NAMALWA (cell line): ENCODE measurements at regions not wholly inside any gene's neighbourhood (a gene's known extent, or its start where the extent isn't known, plus 50 kb on each side); places are given as distances from the start of the nearest gene placed in this dataset.
A peak's percentile ranks its signal among the peaks of the same experiment; 100 is the strongest.
"Not testable (repeated sequence)": the region's sequence is repeated elsewhere in the genome, so short reads cannot be mapped to it uniquely, and the experiment has no call there.

ENCODE experiments used
- DNase-seq: peaks from one replicate; pipeline ENCODE4 v3.0.0-alpha.2; 2015; ENCODE audit warnings: low spot score

GRCh38 chr18:11458447-11458846, 150.9 kb upstream of the SLC35G4 start:
- no peak for DNase-seq

- not testable (repeated sequence) for DNase-seq
Measured at GRCh38 chr18:11457853-11458252, 151.5 kb upstream of the SLC35G4 start.

DNA sequence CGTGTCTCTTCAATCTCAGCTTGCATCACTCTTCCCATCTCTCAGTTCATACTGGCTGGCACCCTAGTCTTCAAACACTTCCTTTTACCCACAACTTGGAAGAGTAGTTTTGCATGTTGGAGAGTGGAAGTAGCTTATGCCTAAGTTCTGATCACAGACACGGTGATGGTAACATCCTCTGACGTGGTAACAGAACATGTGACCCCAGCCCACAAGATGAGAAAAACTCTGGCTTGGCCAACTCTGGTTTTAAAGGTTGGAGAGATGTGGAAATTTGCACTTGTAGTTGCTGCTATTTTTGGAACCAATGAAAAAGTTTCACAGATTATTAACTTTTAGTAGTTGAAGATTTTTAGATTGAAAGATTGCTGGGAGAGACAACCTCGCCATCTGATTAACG, 155.4 kb upstream of the SLC35G4 start:
- DNase-seq: no peak

GRCh38 chr18:11444169-11444568, 165.2 kb upstream of the SLC35G4 start:
- not testable (repeated sequence) for DNase-seq

DNA sequence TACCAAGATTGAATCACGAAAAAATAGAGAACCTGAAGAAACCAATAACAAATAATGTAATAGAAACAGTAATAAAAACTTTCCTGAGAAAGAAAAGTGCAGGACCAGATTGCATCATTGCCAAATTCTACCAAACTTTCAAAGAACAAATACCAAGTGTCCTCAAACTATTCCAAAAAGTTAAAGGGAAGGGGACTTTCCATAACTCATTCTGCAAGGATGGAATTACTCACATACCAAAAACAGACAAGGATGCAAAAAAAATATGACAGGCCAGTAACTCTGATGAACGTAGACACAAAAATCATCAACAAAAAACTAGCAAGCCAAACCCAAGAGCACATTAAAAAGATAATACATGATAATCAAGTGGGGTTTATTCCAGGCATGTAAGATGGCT, 172.3 kb upstream of the SLC35G4 start:
- no peak for DNase-seq

GRCh38 chr18:11432360-11432811, 177.0 kb upstream of the SLC35G4 start:
- DNase-seq: no peak

- DNase-seq: no peak
Measured at GRCh38 chr18:11429876-11430275, 179.5 kb upstream of the SLC35G4 start.

- no peak for DNase-seq
Measured at GRCh38 chr18:11425211-11425610, 184.2 kb upstream of the SLC35G4 start.

DNA sequence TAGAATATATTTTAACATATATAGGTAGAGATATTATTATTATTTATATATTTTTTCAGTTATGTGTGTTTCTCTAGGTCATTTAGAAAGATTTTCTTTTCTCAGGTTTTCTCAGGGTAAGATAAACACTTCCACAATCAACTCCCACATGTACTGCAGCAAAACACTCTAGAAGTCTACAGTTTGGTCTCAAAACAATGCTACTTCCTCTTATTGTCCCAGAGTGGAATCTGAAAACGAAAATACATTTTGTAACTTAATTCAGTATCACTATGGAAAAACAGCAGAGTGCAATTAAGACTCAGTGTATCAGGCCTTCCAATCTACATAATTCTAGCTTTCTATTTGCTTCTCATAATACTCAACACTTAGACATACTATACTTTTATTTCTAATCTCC, 190.1 kb upstream of the SLC35G4 start:
- DNase-seq: no peak

DNA sequence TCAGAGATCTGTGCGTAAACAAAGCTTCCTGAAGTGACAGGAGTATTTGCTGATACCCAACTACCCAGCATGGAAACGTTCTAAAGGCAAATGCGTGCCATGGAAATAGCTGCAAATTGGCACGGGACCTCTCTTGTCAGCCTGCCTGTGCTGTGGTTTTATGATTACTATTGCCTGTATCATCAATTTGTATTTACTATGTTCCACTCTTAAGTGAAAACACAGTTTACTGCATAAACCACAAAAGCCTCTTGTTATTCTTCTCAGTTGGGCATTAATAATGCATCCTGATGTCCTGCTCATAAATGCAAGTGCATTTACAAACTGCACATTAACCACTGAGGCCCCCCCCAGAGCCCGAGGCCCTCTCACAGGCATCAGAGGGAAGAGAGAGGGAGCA, 196.6 kb upstream of the SLC35G4 start:
- DNase-seq: no peak

- no peak for DNase-seq
Measured at GRCh38 chr18:11411048-11411447, 198.3 kb upstream of the SLC35G4 start.

- no peak for DNase-seq
Measured at GRCh38 chr18:11408555-11409065, 200.8 kb upstream of the SLC35G4 start.

DNA sequence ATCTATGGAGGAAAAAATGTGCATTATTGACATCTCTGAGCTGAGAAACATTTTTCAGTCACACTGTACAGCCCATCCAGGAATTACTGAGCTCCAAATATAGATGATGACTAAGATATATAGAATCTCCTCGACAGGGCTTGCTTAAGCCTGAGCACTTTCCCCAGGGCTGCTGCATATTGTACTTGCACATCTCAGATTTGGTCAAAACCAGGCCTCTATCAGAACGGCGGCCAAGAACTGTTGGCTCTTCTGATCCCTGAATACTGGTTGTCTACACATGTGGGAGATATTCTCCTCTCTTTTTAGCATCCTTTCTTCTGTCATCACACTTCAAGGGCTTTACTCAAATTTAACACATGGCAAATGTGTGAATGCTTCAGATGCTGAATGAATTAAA, 201.5 kb upstream of the SLC35G4 start:
- no peak for DNase-seq

GRCh38 chr18:11405804-11406203, 203.6 kb upstream of the SLC35G4 start:
- DNase-seq: no peak

DNA sequence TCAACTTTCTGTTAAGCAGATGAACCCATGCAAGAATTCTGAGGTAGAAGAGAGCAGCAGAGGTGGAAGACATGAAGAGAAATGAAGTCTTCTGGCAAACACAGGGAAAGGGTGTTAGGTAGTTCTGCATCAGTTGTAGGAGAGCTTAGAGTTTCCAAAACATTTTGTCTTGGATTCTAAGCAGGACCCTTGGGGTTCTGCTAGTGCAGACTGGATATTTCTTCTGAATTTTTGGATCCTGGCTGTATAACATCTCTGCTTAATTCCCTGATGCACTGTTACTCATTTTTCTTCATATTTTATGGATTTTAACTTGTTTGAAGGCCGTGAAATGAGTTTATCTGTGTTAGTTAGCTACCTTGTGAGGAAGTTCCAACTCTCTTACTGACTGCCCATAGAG, 208.7 kb upstream of the SLC35G4 start:
- DNase-seq: no peak

- DNase-seq: peak; percentile 21
Measured at GRCh38 chr18:11398625-11399024, 210.8 kb upstream of the SLC35G4 start.

DNA sequence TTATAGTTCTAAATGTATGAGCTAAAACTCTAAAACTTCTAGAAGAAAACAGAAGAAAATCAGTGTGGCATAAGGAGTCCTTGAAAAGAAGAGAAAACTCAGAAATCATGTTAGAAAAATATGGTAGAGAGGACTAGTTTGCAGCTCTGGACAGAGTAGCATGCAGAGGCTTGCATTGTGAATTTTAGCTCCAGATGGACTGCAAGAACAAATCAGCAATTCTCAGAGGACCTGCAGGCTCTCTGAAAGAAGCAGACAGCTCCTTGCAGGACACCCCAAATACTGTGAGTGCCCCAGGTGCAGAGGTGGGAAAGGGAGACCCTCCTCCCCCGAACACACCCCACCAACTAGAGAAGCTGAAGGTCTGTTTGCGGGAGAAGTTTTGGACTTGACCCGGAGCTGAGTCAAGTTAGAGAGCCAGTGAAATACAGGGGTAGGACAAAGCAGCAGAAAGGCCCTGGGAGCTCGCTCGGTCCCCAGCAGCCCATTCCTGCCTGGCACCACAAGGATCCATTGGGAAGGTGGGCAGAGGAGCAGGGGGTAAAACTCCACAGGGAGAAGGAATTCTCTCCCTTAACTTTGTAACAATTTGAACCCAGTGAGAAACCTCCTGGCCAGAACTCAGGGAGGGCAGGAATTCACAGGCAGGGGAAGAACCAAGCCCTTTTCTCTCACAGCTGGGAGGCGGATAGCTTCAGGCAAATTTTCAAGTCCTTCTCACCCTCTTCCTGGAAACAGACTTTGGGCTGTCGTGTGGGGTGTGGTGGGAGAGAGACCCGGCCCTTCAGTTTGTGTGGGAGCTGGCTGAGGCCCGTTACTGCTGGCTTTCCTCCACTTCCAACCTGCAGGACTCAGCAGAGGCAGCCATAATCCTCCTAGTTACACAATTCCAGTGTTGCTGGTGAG, 216.2 kb upstream of the SLC35G4 start:
- no peak for DNase-seq

- peak; percentile 6 for DNase-seq
Measured at GRCh38 chr18:11392292-11392691, 217.1 kb upstream of the SLC35G4 start.

DNA sequence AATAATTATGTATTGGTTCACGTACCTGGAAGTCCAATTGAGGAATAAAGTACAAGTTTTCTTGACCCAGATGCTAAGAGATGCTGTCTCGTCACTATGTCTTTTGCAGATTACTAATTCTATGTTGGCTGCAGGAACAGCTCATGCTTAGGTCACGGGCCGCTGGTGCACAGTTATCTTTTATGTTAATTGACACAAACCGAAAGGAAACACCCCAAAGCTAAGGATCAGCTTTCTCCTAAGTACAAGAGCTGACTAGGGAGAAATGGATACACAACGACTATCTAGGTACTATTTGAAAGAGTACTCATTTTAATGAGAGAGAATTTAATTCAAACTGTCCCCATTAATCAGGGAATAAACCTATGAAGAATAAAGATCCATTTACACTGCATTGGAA, 217.7 kb upstream of the SLC35G4 start:
- DNase-seq: no peak

DNA sequence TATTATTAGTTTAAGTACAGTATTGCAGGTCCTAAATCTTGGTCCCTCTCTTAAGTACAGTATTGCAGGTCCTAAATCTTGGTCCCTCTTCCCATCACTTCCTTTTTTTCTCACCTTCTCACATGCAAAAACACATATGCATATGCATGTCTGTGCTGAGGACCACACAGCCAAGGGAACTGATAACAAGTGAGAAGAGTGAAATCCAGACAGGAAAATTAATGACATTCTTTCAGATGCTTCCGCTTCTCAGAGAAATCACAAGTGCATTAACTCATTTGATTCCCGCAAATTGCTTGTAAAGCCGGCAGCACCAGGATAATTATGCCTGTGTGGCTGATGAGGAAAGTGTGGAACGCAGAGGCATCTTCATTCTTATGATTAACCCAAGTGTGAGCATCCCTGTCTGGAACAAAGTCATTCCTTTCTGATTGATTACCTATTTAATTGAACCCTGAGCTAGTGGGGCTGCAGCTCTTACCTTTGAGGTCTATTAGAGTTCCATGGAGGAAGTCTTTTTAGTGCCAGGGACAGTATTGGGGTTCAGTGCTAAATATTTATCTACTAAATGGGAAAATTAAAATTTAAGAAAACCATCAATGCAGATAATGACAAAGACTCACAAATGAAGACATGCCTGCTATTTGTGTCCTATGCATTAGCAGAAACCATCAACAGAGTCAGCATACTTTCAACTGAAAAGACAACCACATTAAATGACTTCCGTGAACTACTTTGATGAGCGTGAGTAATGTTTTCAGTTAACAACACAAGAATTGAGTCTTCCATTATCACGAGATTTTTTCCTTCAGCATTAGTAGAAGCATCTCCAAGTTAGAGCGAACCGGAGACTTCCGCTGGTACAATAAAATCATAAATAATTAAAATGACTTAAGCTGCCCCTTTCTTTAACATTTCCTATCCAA, 220.4 kb upstream of the SLC35G4 start:
- DNase-seq: no peak

- peak; percentile 63 for DNase-seq
Measured at GRCh38 chr18:11387880-11388279, 221.5 kb upstream of the SLC35G4 start.

DNA sequence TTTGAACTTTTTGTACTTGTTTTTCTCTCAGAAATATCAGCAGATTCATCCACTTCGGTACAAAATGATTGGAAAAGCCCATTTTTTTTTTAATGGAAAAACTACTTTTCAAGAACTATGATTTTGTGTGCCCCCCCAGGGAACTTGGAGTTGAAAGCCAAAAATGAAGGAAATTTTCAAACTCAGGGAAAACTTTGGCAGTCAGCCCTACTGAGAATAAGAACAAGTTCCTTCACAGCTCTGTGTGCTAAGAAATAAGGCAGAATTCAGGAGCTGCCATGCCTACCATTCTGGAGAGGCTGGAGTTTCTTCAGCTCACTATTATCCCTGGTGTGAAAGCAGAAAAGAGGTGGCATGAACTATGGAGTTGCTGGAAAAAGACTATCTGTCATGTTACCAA, 226.0 kb upstream of the SLC35G4 start:
- DNase-seq: no peak

- no peak for DNase-seq
Measured at GRCh38 chr18:11380968-11381367, 228.4 kb upstream of the SLC35G4 start.
